HG03565 (cell line): ENCODE measurements at regions not wholly inside any gene's neighbourhood (a gene's known extent, or its start where the extent isn't known, plus 50 kb on each side); places are given as distances from the start of the nearest gene placed in this dataset.
"Not testable (repeated sequence)": the region's sequence is repeated elsewhere in the genome, so short reads cannot be mapped to it uniquely, and the experiment has no call there.

Experiments used
- ATAC-seq: cut with Tn5 transposase; IDR thresholded peaks from one replicate; pipeline ENCODE4 v1.9.1; 2021; ENCODE audit warnings: mild to moderate bottlenecking, moderate library complexity; ENCODE audit not compliant: unreplicated experiment

DNA sequence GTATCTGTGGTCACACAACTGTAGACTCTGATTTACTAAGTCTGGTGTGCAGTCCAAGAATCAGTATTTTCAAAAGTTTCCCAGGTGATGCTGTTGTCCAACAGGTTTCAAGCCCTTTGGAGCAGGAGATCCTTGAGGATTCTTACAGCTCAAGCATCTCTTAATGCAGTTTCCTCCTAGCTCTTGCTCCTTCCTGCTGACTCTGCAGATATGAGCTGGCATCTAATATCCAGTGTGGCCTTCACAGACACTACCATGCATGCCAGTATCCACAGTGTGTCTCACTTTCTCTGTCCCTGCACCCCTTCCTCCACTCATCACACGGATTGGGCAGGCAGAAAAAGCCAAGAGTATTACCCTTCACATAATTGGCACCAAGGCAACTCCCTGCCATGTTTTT lies 182.2 kb upstream of the TNC start:
- no peak for ATAC-seq

DNA sequence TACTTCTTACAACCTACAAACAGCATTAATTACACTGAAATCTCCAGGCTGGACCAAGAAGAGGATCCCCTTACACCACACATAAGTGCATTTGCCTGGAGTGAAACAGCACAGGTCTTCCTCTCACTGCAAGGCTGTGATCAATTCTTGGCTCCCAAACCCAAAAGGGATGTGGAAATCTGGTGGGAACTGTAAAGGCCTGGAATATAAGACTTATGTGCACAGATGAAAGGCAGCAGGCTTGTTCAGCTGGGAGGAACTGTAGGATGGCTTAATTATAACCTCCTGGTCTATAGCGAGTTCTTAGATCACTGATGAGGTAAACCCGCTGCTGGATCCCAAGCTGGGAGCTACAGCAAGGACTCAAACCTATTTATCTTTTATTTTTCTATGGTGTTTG lies 182.9 kb upstream of the TNC start:
- ATAC-seq: no peak

DNA sequence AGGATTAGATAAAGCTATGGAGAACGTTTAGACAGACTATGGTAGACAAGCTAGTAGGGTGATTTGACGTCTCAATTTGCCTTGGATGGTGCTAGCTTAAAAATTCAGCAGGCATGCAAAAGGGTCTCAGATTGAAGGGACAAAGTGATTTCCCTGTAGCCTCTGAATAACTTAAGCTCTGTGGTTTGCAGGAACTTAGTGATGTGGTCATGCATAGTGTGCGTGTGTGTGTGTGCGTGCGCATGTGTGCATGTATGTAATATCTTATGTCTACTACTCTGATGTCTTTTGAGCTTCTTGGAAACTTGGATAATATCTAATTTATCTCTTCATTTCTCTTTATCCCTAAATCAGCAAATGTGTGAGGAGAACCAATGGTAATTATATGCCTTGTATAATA lies 183.6 kb upstream of the TNC start:
- no peak for ATAC-seq

DNA sequence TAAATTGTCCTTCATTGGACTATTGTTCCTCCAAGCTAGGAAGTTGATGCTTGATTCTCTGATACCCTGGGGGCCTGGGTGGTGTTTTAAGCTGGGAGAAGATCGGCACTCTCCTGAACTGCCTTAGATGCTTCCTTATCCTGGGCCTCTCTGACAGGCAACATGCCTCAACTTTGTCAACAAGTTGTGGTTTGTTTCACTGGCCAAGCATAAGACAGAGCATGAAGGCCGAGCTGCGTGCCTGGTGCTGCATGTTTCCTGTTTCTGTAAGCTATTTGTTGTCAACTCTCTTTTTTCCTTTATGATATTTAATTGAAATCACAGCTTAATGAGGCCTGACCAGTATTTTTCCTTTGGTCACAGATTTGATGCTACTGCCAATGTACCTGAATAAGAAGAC lies 187.6 kb upstream of the TNC start:
- ATAC-seq: no peak

DNA sequence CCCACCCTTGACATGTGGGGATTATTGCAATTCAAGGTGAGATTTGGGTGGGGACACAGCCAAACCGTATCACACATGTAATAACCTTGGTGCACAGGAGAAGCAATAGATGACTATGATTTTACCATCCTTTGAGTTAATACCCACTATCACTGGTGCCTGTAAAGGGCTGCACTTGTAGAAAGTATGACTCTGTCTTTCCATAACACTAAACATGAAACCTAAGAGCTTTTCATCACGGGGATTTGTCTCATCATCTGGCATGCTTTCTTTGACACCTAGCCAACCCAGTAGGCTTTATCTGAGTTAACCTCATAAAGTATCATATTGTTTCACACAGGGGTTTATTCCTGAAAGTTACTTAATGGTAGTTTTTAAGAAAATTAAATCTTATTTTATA lies 188.9 kb upstream of the TNC start:
- no peak for ATAC-seq

DNA sequence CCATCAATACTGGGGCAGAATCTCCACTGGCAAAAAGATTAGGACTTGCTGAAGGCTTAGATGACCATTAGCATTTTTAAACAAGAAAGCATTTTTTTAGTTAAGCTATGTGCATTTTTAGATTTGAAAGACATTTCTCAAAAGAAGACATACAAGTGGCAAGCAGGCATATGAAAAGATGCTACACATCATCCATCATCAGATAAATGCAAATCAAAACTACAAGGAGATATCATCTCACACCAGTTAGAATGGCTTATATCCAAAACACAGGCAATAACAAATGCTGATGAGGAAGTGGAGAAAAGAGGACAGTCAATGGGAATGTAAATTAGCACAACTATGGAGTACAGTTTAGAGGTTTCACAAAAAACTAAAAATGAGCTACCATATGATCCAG lies 195.6 kb upstream of the TNC start:
- no peak for ATAC-seq

DNA sequence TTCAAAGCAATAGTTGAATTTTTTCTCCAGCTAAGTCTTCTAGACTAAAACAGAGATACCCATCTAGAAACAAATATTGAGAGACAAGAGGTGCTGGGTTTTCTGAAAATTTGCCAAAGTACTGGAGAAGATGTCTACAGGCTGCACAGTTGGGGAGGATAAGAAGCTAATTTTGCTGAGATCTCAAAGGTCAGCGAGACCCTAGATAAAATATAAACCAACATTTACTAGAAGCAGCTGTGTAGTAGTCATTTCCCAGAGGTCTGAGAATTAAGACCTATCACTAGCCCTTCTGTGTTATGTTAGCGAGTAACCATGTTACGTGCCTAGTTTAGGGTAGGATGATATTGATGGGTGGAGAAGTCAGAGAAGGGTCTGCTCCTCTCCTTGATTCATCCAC lies 208.5 kb upstream of the TNC start:
- no peak for ATAC-seq

DNA sequence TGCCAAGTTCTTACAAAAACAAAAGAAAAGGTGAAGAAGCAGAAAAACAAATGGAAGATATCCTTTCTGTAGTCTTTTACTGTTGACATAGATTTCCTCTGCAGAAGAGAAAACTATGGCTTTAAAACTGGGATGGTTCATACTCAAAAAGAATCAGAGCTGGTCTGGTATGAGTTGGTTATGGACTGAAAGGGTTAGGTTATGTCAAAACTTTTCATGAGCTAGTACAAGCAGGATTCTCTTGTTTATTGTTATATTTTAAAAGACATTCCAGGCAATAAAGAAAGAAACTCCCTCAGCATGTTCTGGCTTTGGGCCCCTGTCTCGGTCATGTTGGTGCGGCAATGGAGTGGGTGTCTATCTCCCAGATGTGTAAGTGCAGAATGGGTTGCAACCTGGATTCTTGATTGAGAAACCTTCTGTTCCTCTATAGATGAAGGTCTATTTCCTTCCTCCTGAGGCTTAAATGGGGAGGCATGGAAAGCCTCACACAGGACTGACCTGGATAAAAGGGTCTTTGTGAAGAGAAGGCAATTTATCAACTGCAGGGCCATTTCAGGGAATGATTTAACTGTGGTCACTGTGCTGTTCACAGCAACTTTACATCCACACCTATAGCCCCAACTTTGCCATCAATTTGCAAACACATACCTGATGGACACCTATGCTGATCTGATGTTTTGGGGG lies 209.6 kb upstream of the TNC start:
- ATAC-seq: no peak

DNA sequence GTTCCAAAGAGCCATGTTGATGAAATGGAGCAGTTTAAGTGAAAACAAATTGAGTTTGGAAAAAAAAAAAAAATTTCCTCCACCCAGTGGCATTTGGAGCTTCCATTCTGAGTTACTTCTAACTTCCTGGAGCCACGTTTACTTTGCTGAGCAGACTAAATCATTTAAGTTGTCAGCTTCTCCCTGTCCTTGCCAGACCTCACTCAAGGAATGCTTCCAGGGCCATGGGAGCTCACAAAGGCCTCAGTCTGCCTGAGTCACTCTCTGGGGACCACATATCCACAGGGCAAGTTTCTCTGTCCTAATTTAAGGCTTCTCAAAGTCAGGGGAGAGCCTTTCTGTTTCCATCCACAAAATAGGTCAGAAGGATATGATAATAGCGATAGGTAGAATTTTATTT lies 210.3 kb upstream of the TNC start:
- ATAC-seq: no peak

DNA sequence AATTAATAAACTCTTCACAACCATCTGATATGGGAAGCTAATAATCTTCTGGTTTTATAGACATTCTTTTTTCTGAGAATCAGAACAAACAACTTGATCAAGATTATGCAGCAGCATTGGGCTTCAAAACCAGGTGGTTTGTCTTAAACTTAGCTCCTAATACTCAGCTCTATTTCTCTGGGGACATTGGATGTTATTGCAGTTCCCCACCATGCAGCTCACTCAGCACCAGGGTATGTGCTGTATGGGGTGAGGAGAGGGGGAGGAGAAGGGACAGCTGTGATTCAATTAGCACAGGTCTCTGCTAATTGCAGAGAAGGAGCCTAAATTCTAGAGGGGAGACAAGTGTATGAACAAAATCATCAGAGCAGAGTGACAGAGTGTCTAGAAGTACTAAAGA lies 210.7 kb upstream of the TNC start:
- no peak for ATAC-seq

DNA sequence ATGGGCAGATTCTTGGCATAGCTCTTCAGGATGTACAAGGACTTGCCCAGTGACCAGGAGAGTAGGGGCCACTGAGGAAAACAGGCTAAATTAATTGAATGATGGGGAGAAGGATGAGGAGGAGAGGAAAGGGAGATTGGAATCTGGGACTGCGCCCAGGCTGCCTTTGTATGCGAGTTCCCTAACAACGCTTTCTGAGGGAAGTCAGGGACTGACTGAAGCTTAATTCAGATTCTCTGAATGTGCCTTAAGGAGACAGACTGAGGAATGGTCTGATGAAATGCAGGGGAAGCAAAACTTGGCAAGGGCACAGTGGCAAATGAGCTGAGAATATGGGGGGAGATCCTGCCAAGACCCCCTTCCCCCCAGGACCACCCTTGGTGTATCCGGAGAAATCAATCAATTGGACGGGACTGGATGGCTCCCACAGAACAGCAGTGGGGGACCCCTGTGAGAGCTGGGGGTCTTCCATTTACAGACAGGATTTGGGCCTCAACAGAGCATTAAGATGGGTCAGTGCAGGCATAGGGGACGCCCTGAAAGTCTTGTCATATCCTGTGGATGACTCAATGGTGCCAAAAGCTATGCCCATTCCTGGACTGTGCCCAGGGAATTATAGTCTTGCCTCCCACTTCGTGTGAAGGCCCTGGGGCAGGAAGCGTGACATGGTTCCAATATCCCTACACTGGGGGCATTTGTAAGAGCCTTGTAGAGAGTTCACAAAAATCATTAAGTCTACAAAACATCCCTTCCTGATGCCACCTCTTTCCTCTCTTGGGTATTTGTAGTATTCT lies 215.5 kb upstream of the TNC start:
- no peak for ATAC-seq

DNA sequence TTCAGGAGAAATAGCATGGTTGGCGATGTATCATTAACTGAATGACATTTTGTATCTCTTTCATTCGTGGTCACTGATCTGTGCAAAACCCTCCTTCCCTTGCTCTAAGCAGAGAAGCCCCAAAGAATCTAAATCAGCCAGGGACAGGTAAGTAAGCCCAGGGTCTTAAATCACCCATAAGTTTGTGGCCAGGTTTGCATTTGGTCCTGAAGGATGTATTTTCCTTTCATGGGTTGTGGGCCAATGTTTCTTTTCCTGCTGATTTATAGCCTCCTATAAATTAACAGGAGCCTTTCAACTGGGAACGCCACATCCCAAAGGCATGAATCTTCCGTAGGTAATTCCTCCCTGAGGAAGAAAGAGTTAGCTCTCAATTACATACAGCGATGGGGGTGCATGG lies 217.5 kb upstream of the TNC start:
- no peak for ATAC-seq

DNA sequence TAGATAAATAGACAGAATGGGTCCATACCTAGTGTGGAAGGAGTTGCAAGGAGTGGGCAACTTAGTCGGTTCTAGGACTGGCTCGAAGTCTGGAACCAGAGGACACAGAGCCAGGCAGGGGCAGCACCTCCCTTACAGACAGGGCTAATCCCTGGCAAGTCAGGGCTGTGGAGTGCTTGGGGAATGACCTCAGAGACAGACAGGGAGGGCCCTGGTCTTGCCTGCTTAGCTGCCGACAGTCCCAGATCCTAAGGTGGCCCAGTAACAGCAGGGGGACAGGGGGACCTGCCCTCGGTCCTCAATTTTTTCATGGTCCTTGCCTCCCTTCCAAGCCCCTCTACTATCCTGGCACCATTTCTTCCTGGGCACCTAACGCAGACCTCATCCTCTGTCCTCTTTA lies 222.4 kb upstream of the TNC start:
- ATAC-seq: no peak

DNA sequence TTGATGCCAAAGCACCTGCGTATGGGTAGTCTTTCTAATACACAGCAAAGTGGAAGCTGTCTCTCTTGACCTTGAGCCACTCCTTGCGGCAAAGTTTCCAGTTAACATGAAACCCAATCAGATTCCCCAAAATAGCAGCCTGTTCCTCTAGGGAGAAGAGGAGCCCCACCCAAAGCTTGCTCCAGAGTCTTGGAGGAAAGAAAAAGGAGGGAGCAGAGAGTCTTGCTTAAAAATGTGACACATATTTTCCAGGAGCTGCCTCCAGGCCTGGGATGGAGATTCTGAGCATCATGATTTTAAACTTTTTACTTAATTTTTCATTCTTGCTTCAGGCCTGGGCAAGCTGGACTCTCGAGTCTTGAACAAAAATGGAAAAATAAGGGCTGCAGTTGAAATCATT lies 223.5 kb upstream of the TNC start:
- ATAC-seq: no peak

DNA sequence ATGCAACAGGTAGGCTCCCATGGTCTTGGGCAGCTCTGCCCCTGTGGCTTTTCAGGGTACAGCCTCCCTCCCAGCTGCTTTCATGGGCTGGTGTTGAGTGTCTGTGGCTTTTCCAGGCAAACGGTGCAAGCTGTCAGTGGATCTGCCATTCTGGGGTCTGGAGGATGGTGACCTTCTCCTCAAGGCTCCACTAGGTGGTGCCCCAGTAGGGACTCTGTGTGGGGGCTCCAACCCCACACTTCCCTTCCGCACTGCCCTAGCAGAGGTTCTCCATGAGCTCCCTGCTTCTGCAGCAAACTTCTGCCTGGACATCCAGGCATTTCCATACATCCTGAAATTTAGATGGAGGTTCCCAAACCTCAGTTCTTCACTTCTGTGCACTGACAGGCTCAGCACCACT lies 229.8 kb upstream of the TNC start:
- ATAC-seq: not testable (repeated sequence)

DNA sequence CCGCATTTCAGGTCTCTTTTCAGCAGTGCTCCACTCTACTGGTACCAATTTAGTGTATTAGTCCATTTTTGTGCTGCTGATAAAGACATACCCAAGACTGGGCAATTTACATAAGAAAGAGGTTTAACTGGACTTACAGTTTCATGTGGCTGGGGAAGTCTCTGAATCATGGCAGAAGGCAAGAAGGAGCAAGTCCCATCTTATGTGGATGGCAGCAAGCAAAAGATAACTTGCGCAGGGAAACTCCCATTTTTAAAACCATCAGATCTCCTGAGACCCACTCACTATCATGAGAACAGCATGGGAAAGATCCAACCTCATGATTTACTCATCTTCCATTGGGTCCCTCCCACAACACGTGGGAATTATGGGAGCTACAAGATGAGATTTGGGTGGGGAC lies 231.0 kb upstream of the TNC start:
- not testable (repeated sequence) for ATAC-seq

DNA sequence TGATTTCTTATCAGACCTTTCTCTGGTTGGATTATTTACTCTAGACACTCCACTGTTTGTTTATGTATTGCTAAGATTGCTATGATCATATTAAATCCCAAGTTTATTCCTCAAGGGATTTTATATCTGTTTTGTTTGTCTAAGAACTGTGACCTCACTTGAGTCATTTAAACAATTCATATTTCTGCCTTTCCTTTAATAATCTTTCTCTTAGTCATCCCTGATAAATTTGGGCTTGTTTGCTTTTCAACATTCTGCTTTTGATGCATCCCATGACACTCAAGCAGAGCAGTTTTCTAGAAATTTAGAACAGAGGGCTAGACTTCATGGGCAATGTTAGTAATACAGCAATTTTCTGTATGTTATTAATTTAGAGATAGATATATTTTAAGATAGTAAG lies 231.6 kb upstream of the TNC start:
- ATAC-seq: no peak

DNA sequence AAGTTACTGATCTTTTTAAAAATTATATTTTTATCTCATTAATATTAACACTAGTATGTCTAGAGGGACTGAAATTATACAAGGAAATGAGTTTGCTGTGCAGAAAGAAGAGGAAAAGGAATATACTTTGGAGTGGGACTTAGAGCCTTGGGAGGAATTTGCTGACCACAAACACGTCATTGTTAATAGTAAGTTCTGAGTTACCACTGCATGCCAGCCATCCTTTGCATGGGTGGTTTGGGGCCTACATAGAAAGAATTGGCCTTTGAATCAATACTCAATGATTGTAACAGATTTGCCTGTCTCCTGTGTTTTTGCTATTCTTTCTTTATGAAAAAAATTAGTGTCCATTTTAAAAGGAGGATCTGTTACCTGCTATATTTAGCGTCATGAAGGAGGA lies 232.6 kb upstream of the TNC start:
- ATAC-seq: no peak

DNA sequence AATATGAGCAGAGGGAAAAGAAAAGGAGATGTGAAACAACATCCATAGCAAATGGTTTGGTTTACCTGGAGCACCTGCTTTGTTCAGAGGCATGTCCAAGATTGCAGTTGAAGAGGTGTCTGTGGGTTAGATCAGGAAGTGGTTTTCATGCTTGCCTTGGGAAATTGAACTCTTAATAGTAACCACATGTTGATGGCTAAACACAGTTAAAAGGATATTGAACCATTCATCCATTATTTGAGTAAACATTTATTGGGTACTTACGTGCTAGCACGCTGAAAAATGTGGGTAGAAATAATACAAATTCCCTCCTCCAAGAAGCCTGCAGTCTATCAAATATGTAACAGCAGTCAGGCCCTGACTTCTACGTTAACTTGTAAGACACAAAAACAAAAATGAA lies 235.7 kb upstream of the TNC start:
- no peak for ATAC-seq

DNA sequence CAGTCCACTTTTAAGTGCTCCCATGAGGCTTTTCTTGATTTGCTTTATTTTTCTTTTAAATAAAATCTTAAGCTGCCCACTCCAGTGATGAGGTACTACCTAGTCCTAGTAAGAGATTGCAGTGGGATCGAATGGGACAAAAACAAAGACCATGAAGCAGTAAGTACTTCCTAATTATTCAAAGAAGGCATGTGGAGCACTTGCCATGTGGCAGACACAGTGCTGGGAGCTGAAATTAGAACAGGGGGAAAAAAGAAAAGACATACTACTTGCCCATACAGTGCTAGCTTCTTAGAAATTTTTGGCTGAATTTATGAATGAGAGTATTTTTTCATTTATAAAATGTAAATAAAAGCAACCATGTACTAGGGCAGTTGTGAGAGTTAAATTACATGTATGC lies 239.9 kb upstream of the TNC start:
- no peak for ATAC-seq

DNA sequence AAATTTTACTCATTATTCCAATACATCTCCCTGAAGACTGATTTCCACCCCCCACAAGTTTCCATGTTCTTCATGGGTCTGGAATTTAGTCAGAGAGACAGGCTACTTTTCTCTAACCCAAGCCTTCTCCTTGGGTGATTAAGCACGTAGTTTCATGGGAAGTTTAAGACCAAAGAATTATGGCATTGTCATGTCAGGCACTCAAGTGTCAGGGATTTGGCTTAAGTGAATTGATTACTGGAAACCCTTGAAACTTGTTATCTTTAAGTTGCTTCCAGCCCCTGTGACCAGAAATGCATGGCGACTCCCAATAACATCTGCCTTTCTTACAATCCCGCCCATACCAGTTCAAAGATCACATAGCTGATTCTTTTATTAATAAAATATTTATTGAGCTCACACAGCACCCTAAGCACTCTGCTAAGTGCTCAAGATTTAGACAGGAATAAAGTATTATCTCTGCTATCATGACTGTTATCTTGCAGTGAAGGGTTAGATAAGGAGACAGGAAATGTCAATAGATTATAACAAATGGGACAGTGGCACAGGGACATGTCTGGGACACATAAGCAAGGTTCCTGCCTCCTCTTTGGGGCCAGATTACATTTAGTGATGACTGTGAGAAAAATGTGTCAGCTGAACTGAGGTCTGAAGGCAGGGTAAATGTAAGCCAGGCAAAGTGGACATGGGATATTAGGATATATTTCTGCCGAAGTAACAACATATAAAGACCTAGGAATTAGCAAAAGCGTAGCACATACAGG lies 241.2 kb upstream of the TNC start:
- ATAC-seq: no peak

DNA sequence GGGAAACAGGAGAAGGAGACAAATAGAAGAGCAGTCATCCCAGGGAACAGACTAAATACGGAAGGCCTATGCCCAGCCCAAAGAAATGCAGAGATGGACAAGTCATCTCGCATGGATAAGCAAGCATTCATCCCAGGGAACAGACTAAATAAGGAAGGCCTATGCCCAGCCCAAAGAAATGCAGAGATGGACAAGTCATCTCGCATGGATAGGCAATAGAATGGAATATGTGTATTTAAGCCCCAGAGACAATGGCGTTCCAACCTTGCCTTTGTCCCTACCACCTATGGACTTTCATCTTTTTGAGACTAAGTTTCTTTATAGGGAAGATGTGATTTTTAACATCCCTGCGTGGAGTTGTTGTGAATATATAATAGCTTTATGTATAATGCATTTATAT lies 242.2 kb upstream of the TNC start:
- ATAC-seq: no peak
